ENCODE measurements at regions not wholly inside any gene's neighbourhood (a gene's known extent, or its start where the extent isn't known, plus 50 kb on each side); places are given as distances from the start of the nearest gene placed in this dataset.

DNA sequence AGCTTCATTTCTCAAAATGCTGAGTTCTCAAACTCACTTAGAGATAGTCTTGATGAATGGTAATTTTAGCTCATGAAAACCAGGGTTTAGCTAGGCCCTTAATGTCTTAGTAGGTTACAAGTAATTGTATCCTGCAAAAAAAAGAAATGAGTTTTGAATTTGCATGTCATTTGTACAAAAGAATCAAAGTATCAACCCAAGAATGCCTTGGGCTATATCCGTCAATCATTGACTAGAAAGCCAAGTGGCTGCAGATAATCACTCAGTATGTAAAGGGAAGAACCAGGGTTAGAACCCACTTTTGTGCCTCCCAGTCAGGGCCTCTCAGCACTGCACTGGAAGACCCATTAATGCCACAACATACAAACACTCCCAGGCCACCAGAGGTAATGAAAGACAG is 427.6 kb upstream of the MDFIC2 start:
- H3K36me3 Mint-ChIP-seq = no peaks in the 10 kb centered on the region
- Histone ChIP-seq H3K9ac (ENCODE audit: insufficient read depth, low read length, poor library complexity, severe bottlenecking) (no peak overlapping the region), H2AFZ (ENCODE audit: insufficient read depth, low read depth, low read length, poor library complexity, severe bottlenecking) (no peak overlapping the region), H3K4me1 (ENCODE audit: control insufficient read depth in 1 of 2, insufficient read depth in 2 of 2, low read length in 2 of 2) (no peaks in the 10 kb centered on the region), H3K4me2 (replicated peaks; ENCODE audit: extremely low read depth, low read length, poor library complexity, severe bottlenecking) (no peak overlapping the region), H3K36me3 (replicated peaks in 1 of 2; ENCODE audit: control insufficient read depth in 1 of 2, insufficient read depth in 2 of 2, low read length in 2 of 2) (no peaks in the 10 kb centered on the region), H3K27ac (ENCODE audit: low read depth in 1 of 2, low read length in 2 of 2) (no peak overlapping the region), H3K27me3 (ENCODE audit: control insufficient read depth in 2 of 2, insufficient read depth in 2 of 2, low read length in 2 of 2) (no peaks in the 10 kb centered on the region), H3K4me3 (replicated peaks in 1 of 3; ENCODE audit: low read depth in 2 of 3, low read length in 3 of 3) (no peak overlapping the region), H3K9me3 (replicated peaks in 1 of 2; ENCODE audit: control insufficient read depth in 1 of 2, insufficient read depth in 1 of 2, low read length in 2 of 2) (no peaks in the 10 kb centered on the region), H4K20me1 (ENCODE audit: insufficient read depth, low read length) (no peaks in the 10 kb centered on the region), H3K79me2 (ENCODE audit: insufficient read depth, low read length) (no peaks in the 10 kb centered on the region)
- peaks cover 2% of the 10 kb centered on the region for H3K4me1 Mint-ChIP-seq
- no peak overlapping the region for H3K4me3 Mint-ChIP-seq
- WGBS (ENCODE audit: insufficient coverage) = 100% methylated on average over 1 of the region's 1 CpG
- intact Hi-C loops (cut with micrococcal nuclease) = no loop called here
- DNase-seq = no peak
- H3K9me3 Mint-ChIP-seq = peaks cover 0 to 2% (median 0%) of the 10 kb centered on the region in 7 donors
- H3K27ac Mint-ChIP-seq = no peak overlapping the region
- TF ChIP-seq, protein P1, sequence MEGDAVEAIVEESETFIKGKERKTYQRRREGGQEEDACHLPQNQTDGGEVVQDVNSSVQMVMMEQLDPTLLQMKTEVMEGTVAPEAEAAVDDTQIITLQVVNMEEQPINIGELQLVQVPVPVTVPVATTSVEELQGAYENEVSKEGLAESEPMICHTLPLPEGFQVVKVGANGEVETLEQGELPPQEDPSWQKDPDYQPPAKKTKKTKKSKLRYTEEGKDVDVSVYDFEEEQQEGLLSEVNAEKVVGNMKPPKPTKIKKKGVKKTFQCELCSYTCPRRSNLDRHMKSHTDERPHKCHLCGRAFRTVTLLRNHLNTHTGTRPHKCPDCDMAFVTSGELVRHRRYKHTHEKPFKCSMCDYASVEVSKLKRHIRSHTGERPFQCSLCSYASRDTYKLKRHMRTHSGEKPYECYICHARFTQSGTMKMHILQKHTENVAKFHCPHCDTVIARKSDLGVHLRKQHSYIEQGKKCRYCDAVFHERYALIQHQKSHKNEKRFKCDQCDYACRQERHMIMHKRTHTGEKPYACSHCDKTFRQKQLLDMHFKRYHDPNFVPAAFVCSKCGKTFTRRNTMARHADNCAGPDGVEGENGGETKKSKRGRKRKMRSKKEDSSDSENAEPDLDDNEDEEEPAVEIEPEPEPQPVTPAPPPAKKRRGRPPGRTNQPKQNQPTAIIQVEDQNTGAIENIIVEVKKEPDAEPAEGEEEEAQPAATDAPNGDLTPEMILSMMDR (IDR thresholded peaks at IDR 0.05) = no peak
- peaks cover 0 to 2% (median 1%) of the 10 kb centered on the region in 3 donors for H3K27me3 Mint-ChIP-seq (ENCODE audit: low read depth in 3 of 3)

DNA sequence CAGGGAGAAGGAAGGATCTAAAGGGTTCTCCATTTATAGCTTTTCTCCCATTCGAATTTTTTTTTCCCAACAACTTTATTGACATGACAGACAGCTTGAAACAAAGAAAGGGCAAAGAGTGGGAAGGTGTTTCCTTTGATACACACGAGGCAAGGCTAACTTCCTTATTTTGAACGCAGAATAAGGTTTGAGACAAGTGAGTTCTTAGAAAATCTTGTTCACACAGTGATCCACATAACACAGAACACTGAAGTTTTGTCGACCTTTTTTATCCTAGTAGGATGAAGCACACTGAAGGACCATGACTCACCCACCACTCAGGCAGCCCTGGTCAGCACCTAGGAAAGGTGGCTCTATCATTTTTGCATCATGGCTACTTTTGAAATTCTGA is 425.8 kb upstream of the MDFIC2 start:
- Mint-ChIP-seq H3K27ac (no peak overlapping the region), H3K36me3 (no peaks in the 10 kb centered on the region), H3K27me3 (ENCODE audit: low read depth in 3 of 3) (peaks cover 0 to 2% (median 0%) of the 10 kb centered on the region in 3 donors), H3K9me3 (no peaks in the 10 kb centered on the region), H3K4me1 (peaks cover 2% of the 10 kb centered on the region), H3K4me3 (no peak overlapping the region)
- Histone ChIP-seq H4K20me1 (ENCODE audit: insufficient read depth, low read length) (no peaks in the 10 kb centered on the region), H3K36me3 (replicated peaks in 1 of 2; ENCODE audit: control insufficient read depth in 1 of 2, insufficient read depth in 2 of 2, low read length in 2 of 2) (no peaks in the 10 kb centered on the region), H3K9me3 (replicated peaks in 1 of 2; ENCODE audit: control insufficient read depth in 1 of 2, insufficient read depth in 1 of 2, low read length in 2 of 2) (no peaks in the 10 kb centered on the region), H3K4me1 (ENCODE audit: control insufficient read depth in 1 of 2, insufficient read depth in 2 of 2, low read length in 2 of 2) (no peaks in the 10 kb centered on the region), H3K27me3 (ENCODE audit: control insufficient read depth in 2 of 2, insufficient read depth in 2 of 2, low read length in 2 of 2) (no peaks in the 10 kb centered on the region), H3K9ac (ENCODE audit: insufficient read depth, low read length, poor library complexity, severe bottlenecking) (no peak overlapping the region), H3K79me2 (ENCODE audit: insufficient read depth, low read length) (no peaks in the 10 kb centered on the region), H3K4me2 (replicated peaks; ENCODE audit: extremely low read depth, low read length, poor library complexity, severe bottlenecking) (no peak overlapping the region), H3K4me3 (replicated peaks in 1 of 3; ENCODE audit: low read depth in 2 of 3, low read length in 3 of 3) (no peak overlapping the region), H3K27ac (ENCODE audit: low read depth in 1 of 2, low read length in 2 of 2) (no peak overlapping the region), H2AFZ (ENCODE audit: insufficient read depth, low read depth, low read length, poor library complexity, severe bottlenecking) (no peak overlapping the region)
- WGBS (ENCODE audit: insufficient coverage) = 0% methylated on average over 1 of the region's 4 CpGs
- no peak for DNase-seq
- TF ChIP-seq, protein P1 (IDR thresholded peaks at IDR 0.05) = no peak
- intact Hi-C loops (cut with micrococcal nuclease) = no loop called here
